Gastrocnemius medialis (tissue), 4 donors: ENCODE measurements at regions not wholly inside any gene's neighbourhood (a gene's known extent, or its start where the extent isn't known, plus 50 kb on each side); places are given as distances from the start of the nearest gene placed in this dataset.

Experiments used
- ATAC-seq, 2 donors: fragments of 150-250 bp; one replicate each; pipeline ENCODE4 v1.9.1; 2016
- DNase-seq, 2 donors: peaks; one replicate each; pipeline ENCODE4 v3.0.0-alpha.2; 2019
- H3K27ac ChIP-seq, 4 donors: fragments of 200-600 bp; sonication (generic); 1 replicate in 1 of 4; 2 replicates in 3 of 4; pipeline ENCODE4 v1.5.1; 2016 to 2018; ENCODE audit warnings: mild to moderate bottlenecking in 2 of 4, moderate library complexity in 1 of 4
- H3K27me3 ChIP-seq, 3 donors: fragments of 200-600 bp; sonication (generic) in 2 of 3; 1 replicate in 1 of 3; 2 replicates in 2 of 3; pipeline versions ENCODE4 v1.5.1 to v1.6.0; 2016 to 2019; ENCODE audit warnings: mild to moderate bottlenecking in 1 of 3, moderate library complexity in 1 of 3
- H3K36me3 ChIP-seq, 2 donors: fragments of 200-600 bp; sonication (generic) in 1 of 2; one replicate each; pipeline ENCODE4 v1.5.1; 2017 to 2018
- H3K4me1 ChIP-seq, 2 donors: fragments of 200-600 bp; sonication (generic) in 1 of 2; one replicate each; pipeline ENCODE4 v1.5.1; 2016 to 2017; ENCODE audit warnings: mild to moderate bottlenecking in 2 of 2
- H3K4me3 ChIP-seq, 4 donors: fragments of 200-600 bp; sonication (generic) in 3 of 4; 1 replicate in 1 of 4; 2 replicates in 3 of 4; pipeline ENCODE4 v1.5.1; 2016 to 2019; ENCODE audit warnings: mild to moderate bottlenecking in 2 of 4
- H3K9me3 ChIP-seq, 3 donors: fragments of 200-600 bp; sonication (generic) in 2 of 3; 1 replicate in 1 of 3; 2 replicates in 2 of 3; pipeline ENCODE4 v1.5.1; 2016 to 2019
- CTCF ChIP-seq, 5 experiments: fragments of 450-650 bp in 3 of 5; fragments of 200-600 bp in 2 of 5; sonication (generic) in 2 of 5; IDR thresholded peaks in 4 of 5; conservative IDR thresholded peaks in 1 of 5; 1 replicate in 4 of 5; 2 replicates in 1 of 5; pipeline ENCODE4 v1.5.1; 2016 to 2019; ENCODE audit warnings: antibody characterized with exemption in 5 of 5, mild to moderate bottlenecking in 3 of 5, moderate library complexity in 3 of 5
- POLR2A ChIP-seq, 2 donors: fragments of 450-650 bp; IDR thresholded peaks; one replicate each; pipeline ENCODE4 v1.6.1; 2017; ENCODE audit warnings: antibody characterized with exemption in 2 of 2, mild to moderate bottlenecking in 2 of 2, moderate library complexity in 2 of 2
- in situ Hi-C, 4 donors: fragments of 200-750 bp; cut with MboI; loops; one replicate each; pipeline versions ENCODE4 v1.15.0 to v1.8.0; 2017; ENCODE audit warnings: low sequenced_read_pairs in 4 of 4
- intact Hi-C: fragments of 100-400 bp; cut with DNase I; formaldehyde crosslinking; loops from one replicate; pipeline ENCODE4 v1.15.1; 2023; ENCODE audit warnings: low total_unique reads

GRCh38 chr3:152056073-152056472, 182.6 kb downstream of the SUCNR1 start:
- no peaks in the 10 kb centered on the region for H3K4me1 ChIP-seq
- no peaks in the 10 kb centered on the region for H3K27me3 ChIP-seq
- no peak overlapping the region for H3K27ac ChIP-seq
- intact Hi-C loops = no loop called here
- no peak overlapping the region for H3K4me3 ChIP-seq
- in situ Hi-C loops = loop anchor here in 1 of 4 donors (25.0 kb wide), 1 partner anchor 406 kb away; no protein-coding TSS in a partner anchor
- no peak for TF ChIP-seq POLR2A (IDR thresholded peaks at IDR 0.05)
- TF ChIP-seq CTCF (IDR thresholded peaks at IDR 0.05 in 4 of 5, conservative IDR thresholded peaks at IDR 0.05 in 1 of 5) = no peak
- no peaks in the 10 kb centered on the region for H3K9me3 ChIP-seq
- no peak for DNase-seq
- ATAC-seq = no peak
- H3K36me3 ChIP-seq = no peaks in the 10 kb centered on the region

GRCh38 chr3:152056481-152056880, 183.0 kb downstream of the SUCNR1 start:
- H3K4me3 ChIP-seq = no peak overlapping the region
- H3K9me3 ChIP-seq = no peaks in the 10 kb centered on the region
- DNase-seq (no peak), ATAC-seq (no peak)
- no peaks in the 10 kb centered on the region for H3K27me3 ChIP-seq
- H3K27ac ChIP-seq = no peak overlapping the region
- H3K36me3 ChIP-seq = no peaks in the 10 kb centered on the region
- H3K4me1 ChIP-seq = no peaks in the 10 kb centered on the region
- intact Hi-C loops = no loop called here
- in situ Hi-C loops = loop anchor here in 1 of 4 donors (25.0 kb wide), 1 partner anchor 406 kb away; no protein-coding TSS in a partner anchor
- TF ChIP-seq CTCF (IDR thresholded peaks at IDR 0.05 in 4 of 5, conservative IDR thresholded peaks at IDR 0.05 in 1 of 5) = no peak
- no peak for TF ChIP-seq POLR2A (IDR thresholded peaks at IDR 0.05)

GRCh38 chr3:152056987-152057386, 183.5 kb downstream of the SUCNR1 start:
- no peaks in the 10 kb centered on the region for H3K27me3 ChIP-seq
- TF ChIP-seq CTCF (IDR thresholded peaks at IDR 0.05 in 4 of 5, conservative IDR thresholded peaks at IDR 0.05 in 1 of 5) = no peak
- no peak for TF ChIP-seq POLR2A (IDR thresholded peaks at IDR 0.05)
- intact Hi-C loops = no loop called here
- DNase-seq (no peak), ATAC-seq (no peak)
- no peaks in the 10 kb centered on the region for H3K4me1 ChIP-seq
- no peak overlapping the region for H3K27ac ChIP-seq
- no peaks in the 10 kb centered on the region for H3K9me3 ChIP-seq
- H3K36me3 ChIP-seq = no peaks in the 10 kb centered on the region
- no peak overlapping the region for H3K4me3 ChIP-seq
- in situ Hi-C loops = loop anchor here in 1 of 4 donors (25.0 kb wide), 1 partner anchor 405 kb away; no protein-coding TSS in a partner anchor

- DNase-seq (no peak), ATAC-seq (no peak)
- H3K27ac ChIP-seq = no peak overlapping the region
- TF ChIP-seq CTCF (IDR thresholded peaks at IDR 0.05 in 4 of 5, conservative IDR thresholded peaks at IDR 0.05 in 1 of 5) (no peak), POLR2A (IDR thresholded peaks at IDR 0.05) (no peak)
- H3K9me3 ChIP-seq = no peaks in the 10 kb centered on the region
- H3K27me3 ChIP-seq = no peaks in the 10 kb centered on the region
- no peaks in the 10 kb centered on the region for H3K36me3 ChIP-seq
- H3K4me1 ChIP-seq = no peaks in the 10 kb centered on the region
- in situ Hi-C loops = loop anchor here in 1 of 4 donors (25.0 kb wide), 1 partner anchor 403 kb away; no protein-coding TSS in a partner anchor
- no peak overlapping the region for H3K4me3 ChIP-seq
- intact Hi-C loops = no loop called here
These were observed 185.4 kb downstream of the SUCNR1 start for GRCh38 chr3:152058856-152059255.

- no peaks in the 10 kb centered on the region for H3K36me3 ChIP-seq
- no peak overlapping the region for H3K27ac ChIP-seq
- intact Hi-C loops = no loop called here
- DNase-seq (no peak), ATAC-seq (no peak)
- in situ Hi-C loops = loop anchor here in 1 of 4 donors (25.0 kb wide), 1 partner anchor 402 kb away; no protein-coding TSS in a partner anchor
- TF ChIP-seq POLR2A (IDR thresholded peaks at IDR 0.05) = no peak
- no peak for TF ChIP-seq CTCF (IDR thresholded peaks at IDR 0.05 in 4 of 5, conservative IDR thresholded peaks at IDR 0.05 in 1 of 5)
- no peaks in the 10 kb centered on the region for H3K27me3 ChIP-seq
- H3K4me1 ChIP-seq = no peaks in the 10 kb centered on the region
- H3K9me3 ChIP-seq = no peaks in the 10 kb centered on the region
- H3K4me3 ChIP-seq = no peak overlapping the region
These were observed 187.3 kb downstream of the SUCNR1 start for GRCh38 chr3:152060701-152061100.
